ENCODE measurements at regions not wholly inside any gene's neighbourhood (a gene's known extent, or its start where the extent isn't known, plus 50 kb on each side); places are given as distances from the start of the nearest gene placed in this dataset.
"Not testable (repeated sequence)": the region's sequence is repeated elsewhere in the genome, so short reads cannot be mapped to it uniquely, and the experiment has no call there.

- Histone ChIP-seq H3K9me3 (ENCODE audit: control insufficient read depth, insufficient read depth, low read length) (no peaks in the 10 kb centered on the region), H3K36me3 (ENCODE audit: insufficient read depth, low read length) (no peaks in the 10 kb centered on the region), H3K9ac (ENCODE audit: low read depth, low read length) (no peak overlapping the region), H3K4me1 (ENCODE audit: insufficient read depth, low read length) (no peaks in the 10 kb centered on the region; the same call in 1 of the 2 replicates)
Observed at GRCh38 chr1:213444224-213444623, 393.2 kb downstream of the RPS6KC1 start.

- no peaks in the 10 kb centered on the region for H3K9me3 ChIP-seq (ENCODE audit: control insufficient read depth, insufficient read depth, low read length)
- H3K4me1 ChIP-seq (ENCODE audit: insufficient read depth, low read length) = no peaks in the 10 kb centered on the region; the same call in 1 of the 2 replicates
- no peaks in the 10 kb centered on the region for H3K36me3 ChIP-seq (ENCODE audit: insufficient read depth, low read length)
- no peak overlapping the region for H3K9ac ChIP-seq (ENCODE audit: low read depth, low read length)
Observed at GRCh38 chr1:213446496-213446895, 395.5 kb downstream of the RPS6KC1 start.

- H3K4me1 ChIP-seq (ENCODE audit: insufficient read depth, low read length) = peaks cover 10% of the 10 kb centered on the region; the same call in 1 of the 2 replicates
- no peaks in the 10 kb centered on the region for H3K36me3 ChIP-seq (ENCODE audit: insufficient read depth, low read length)
- no peaks in the 10 kb centered on the region for H3K9me3 ChIP-seq (ENCODE audit: control insufficient read depth, insufficient read depth, low read length)
- no peak overlapping the region for H3K9ac ChIP-seq (ENCODE audit: low read depth, low read length)
Observed at GRCh38 chr1:213448360-213448759, 397.3 kb downstream of the RPS6KC1 start.

- Histone ChIP-seq H3K9me3 (ENCODE audit: control insufficient read depth, insufficient read depth, low read length) (no peaks in the 10 kb centered on the region), H3K36me3 (ENCODE audit: insufficient read depth, low read length) (no peaks in the 10 kb centered on the region), H3K4me1 (ENCODE audit: insufficient read depth, low read length) (peaks cover 10% of the 10 kb centered on the region; the same call in 1 of the 2 replicates), H3K9ac (ENCODE audit: low read depth, low read length) (no peak overlapping the region)
Observed at GRCh38 chr1:213448776-213449175, 397.7 kb downstream of the RPS6KC1 start.

GRCh38 chr1:213452501-213452900, 401.5 kb downstream of the RPS6KC1 start:
- Histone ChIP-seq H3K9me3 (ENCODE audit: control insufficient read depth, insufficient read depth, low read length) (no peaks in the 10 kb centered on the region), H3K36me3 (ENCODE audit: insufficient read depth, low read length) (no peaks in the 10 kb centered on the region), H3K9ac (ENCODE audit: low read depth, low read length) (no peak overlapping the region), H3K4me1 (ENCODE audit: insufficient read depth, low read length) (peaks cover 10% of the 10 kb centered on the region; the same call in 1 of the 2 replicates)

- no peaks in the 10 kb centered on the region for H3K36me3 ChIP-seq (ENCODE audit: insufficient read depth, low read length)
- H3K9ac ChIP-seq (ENCODE audit: low read depth, low read length) = no peak overlapping the region
- peaks cover 4% of the 10 kb centered on the region; the same call in 1 of the 2 replicates for H3K4me1 ChIP-seq (ENCODE audit: insufficient read depth, low read length)
- H3K9me3 ChIP-seq (ENCODE audit: control insufficient read depth, insufficient read depth, low read length) = no peaks in the 10 kb centered on the region
Observed at GRCh38 chr1:213457186-213457585, 406.1 kb downstream of the RPS6KC1 start.

- H3K9me3 ChIP-seq (ENCODE audit: control insufficient read depth, insufficient read depth, low read length) = no peaks in the 10 kb centered on the region
- no peaks in the 10 kb centered on the region for H3K4me1 ChIP-seq (ENCODE audit: insufficient read depth, low read length)
- no peak overlapping the region for H3K9ac ChIP-seq (ENCODE audit: low read depth, low read length)
- H3K36me3 ChIP-seq (ENCODE audit: insufficient read depth, low read length) = no peaks in the 10 kb centered on the region
Observed at GRCh38 chr1:213457733-213458132, 406.7 kb downstream of the RPS6KC1 start.

- H3K36me3 ChIP-seq (ENCODE audit: insufficient read depth, low read length); H3K9me3 ChIP-seq (ENCODE audit: control insufficient read depth, insufficient read depth, low read length); H3K4me1 ChIP-seq (ENCODE audit: insufficient read depth, low read length); H3K9ac ChIP-seq (ENCODE audit: low read depth, low read length): not testable (repeated sequence)
Observed at GRCh38 chr1:213462374-213462773, 411.3 kb downstream of the RPS6KC1 start.

- H3K4me1 ChIP-seq (ENCODE audit: insufficient read depth, low read length) = no peaks in the 10 kb centered on the region
- H3K9me3 ChIP-seq (ENCODE audit: control insufficient read depth, insufficient read depth, low read length) = no peaks in the 10 kb centered on the region
- H3K9ac ChIP-seq (ENCODE audit: low read depth, low read length) = no peak overlapping the region
- H3K36me3 ChIP-seq (ENCODE audit: insufficient read depth, low read length) = no peaks in the 10 kb centered on the region
Observed at GRCh38 chr1:213464786-213465460, 413.9 kb downstream of the RPS6KC1 start.

GRCh38 chr1:213466541-213466940, 415.5 kb downstream of the RPS6KC1 start:
- H3K36me3 ChIP-seq (ENCODE audit: insufficient read depth, low read length) = no peaks in the 10 kb centered on the region
- no peaks in the 10 kb centered on the region for H3K4me1 ChIP-seq (ENCODE audit: insufficient read depth, low read length)
- H3K9me3 ChIP-seq (ENCODE audit: control insufficient read depth, insufficient read depth, low read length) = no peaks in the 10 kb centered on the region
- no peak overlapping the region for H3K9ac ChIP-seq (ENCODE audit: low read depth, low read length)

- no peaks in the 10 kb centered on the region for H3K36me3 ChIP-seq (ENCODE audit: insufficient read depth, low read length)
- no peak overlapping the region for H3K9ac ChIP-seq (ENCODE audit: low read depth, low read length)
Observed at GRCh38 chr1:213474054-213474453, 423.0 kb downstream of the RPS6KC1 start.

GRCh38 chr1:213481395-213481794, 430.4 kb downstream of the RPS6KC1 start:
- H3K9me3 ChIP-seq (ENCODE audit: control insufficient read depth, insufficient read depth, low read length) = no peaks in the 10 kb centered on the region
- no peaks in the 10 kb centered on the region for H3K4me1 ChIP-seq (ENCODE audit: insufficient read depth, low read length)
- H3K36me3 ChIP-seq (ENCODE audit: insufficient read depth, low read length) = no peaks in the 10 kb centered on the region
- H3K9ac ChIP-seq (ENCODE audit: low read depth, low read length) = no peak overlapping the region

More at GRCh38 chr1:213474054-213474453, 423.0 kb downstream of the RPS6KC1 start:
- H3K4me1 ChIP-seq (ENCODE audit: insufficient read depth, low read length) = 0 out of 2 replicates have a peak, but pooled peaks cover 9% of the 10 kb centered on the region
- H3K9me3 ChIP-seq (ENCODE audit: control insufficient read depth, insufficient read depth, low read length) = no peaks in the 10 kb centered on the region

GRCh38 chr1:213484333-213484732, 433.3 kb downstream of the RPS6KC1 start:
- Histone ChIP-seq H3K9me3 (ENCODE audit: control insufficient read depth, insufficient read depth, low read length) (no peaks in the 10 kb centered on the region), H3K9ac (ENCODE audit: low read depth, low read length) (no peak overlapping the region), H3K36me3 (ENCODE audit: insufficient read depth, low read length) (no peaks in the 10 kb centered on the region), H3K4me1 (ENCODE audit: insufficient read depth, low read length) (no peaks in the 10 kb centered on the region)

- Histone ChIP-seq H3K4me1 (ENCODE audit: insufficient read depth, low read length) (no peaks in the 10 kb centered on the region), H3K9me3 (ENCODE audit: control insufficient read depth, insufficient read depth, low read length) (no peaks in the 10 kb centered on the region), H3K9ac (ENCODE audit: low read depth, low read length) (no peak overlapping the region), H3K36me3 (ENCODE audit: insufficient read depth, low read length) (no peaks in the 10 kb centered on the region)
Observed at GRCh38 chr1:213484758-213485157, 433.7 kb downstream of the RPS6KC1 start.

- H3K36me3 ChIP-seq (ENCODE audit: insufficient read depth, low read length) = no peaks in the 10 kb centered on the region
- H3K4me1 ChIP-seq (ENCODE audit: insufficient read depth, low read length) = no peaks in the 10 kb centered on the region
- no peaks in the 10 kb centered on the region for H3K9me3 ChIP-seq (ENCODE audit: control insufficient read depth, insufficient read depth, low read length)
- no peak overlapping the region for H3K9ac ChIP-seq (ENCODE audit: low read depth, low read length)
Observed at GRCh38 chr1:213486488-213486887, 435.4 kb downstream of the RPS6KC1 start.
